ENCODE measurements at regions not wholly inside any gene's neighbourhood (a gene's known extent, or its start where the extent isn't known, plus 50 kb on each side); places are given as distances from the start of the nearest gene placed in this dataset.

- H3K4me1 ChIP-seq: peaks cover 0 to 35% (median 6%) of the 10 kb centered on the region in 6 donors
- peaks cover 0 to 14% (median 0%) of the 10 kb centered on the region in 8 donors for H3K9me3 ChIP-seq
- peak overlapping the region; percentile 2 to 67 (median 58) for H3K27ac ChIP-seq
- H3K4me3 ChIP-seq: no peak overlapping the region
- H3K27me3 ChIP-seq (replicated peaks in 1 of 7): no peaks in the 10 kb centered on the region
- DNase-seq: no peak
- H3K36me3 ChIP-seq: no peaks in the 10 kb centered on the region
- intact Hi-C loops (cut with DNase I; ENCODE audit: low total_unique reads): no loop called here
- WGBS, 5 donors: 32 to 72% (median 53%) methylated on average over 1 of the region's 1 CpG
- TF ChIP-seq POLR2AphosphoS5 (IDR thresholded peaks at IDR 0.05): no peak
- no peak for TF ChIP-seq CTCF (IDR thresholded peaks at IDR 0.05 in 8 of 11, conservative IDR thresholded peaks at IDR 0.05 in 3 of 11)
- TF ChIP-seq POLR2A (IDR thresholded peaks at IDR 0.05): no peak
Measured at GRCh38 chr5:38782180-38782835, 63.5 kb upstream of the OSMR start.

DNA sequence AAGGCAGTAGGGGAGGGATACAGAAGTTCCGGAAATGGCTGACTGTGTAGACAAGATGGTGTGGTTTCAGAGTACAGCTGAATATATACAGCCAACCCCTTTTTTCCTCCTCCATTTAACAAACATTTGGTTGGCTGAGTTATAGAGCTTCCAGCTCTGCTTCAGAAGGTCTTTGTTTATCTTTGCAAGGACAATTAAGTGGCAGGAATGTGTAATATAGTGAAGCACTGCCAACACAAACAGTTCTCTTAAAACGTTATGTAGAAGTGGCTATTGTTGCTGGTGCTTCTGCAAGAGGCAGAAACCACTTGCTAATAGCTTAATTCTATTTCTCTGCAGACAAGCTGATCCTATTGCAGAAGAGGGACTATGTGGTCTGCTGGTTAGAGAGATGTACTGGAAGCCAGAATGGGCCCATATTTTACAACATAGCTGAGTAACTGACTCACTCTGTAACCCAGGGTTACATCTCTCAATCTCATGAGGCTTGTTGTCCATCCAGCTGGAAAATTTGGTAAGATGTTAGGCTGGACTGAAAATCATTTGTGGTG is 62.7 kb upstream of the OSMR start:
- Histone ChIP-seq H3K9me3 (peaks cover 0 to 14% (median 0%) of the 10 kb centered on the region in 8 donors), H3K27ac (peak overlapping the region; percentile 2 to 69 (median 58)), H3K27me3 (replicated peaks in 1 of 7) (no peaks in the 10 kb centered on the region), H3K4me3 (no peak overlapping the region), H3K36me3 (no peaks in the 10 kb centered on the region), H3K4me1 (peaks cover 0 to 35% (median 6%) of the 10 kb centered on the region in 6 donors)
- intact Hi-C loops (cut with DNase I; ENCODE audit: low total_unique reads): no loop called here
- no peak for DNase-seq
- 41 to 54% (median 44%) methylated on average over 2 of the region's 2 CpGs for WGBS, 5 donors
- no peak for TF ChIP-seq POLR2AphosphoS5 (IDR thresholded peaks at IDR 0.05)
- TF ChIP-seq CTCF (IDR thresholded peaks at IDR 0.05 in 8 of 11, conservative IDR thresholded peaks at IDR 0.05 in 3 of 11): peak in 1 of 11 experiments; percentile 23

DNA sequence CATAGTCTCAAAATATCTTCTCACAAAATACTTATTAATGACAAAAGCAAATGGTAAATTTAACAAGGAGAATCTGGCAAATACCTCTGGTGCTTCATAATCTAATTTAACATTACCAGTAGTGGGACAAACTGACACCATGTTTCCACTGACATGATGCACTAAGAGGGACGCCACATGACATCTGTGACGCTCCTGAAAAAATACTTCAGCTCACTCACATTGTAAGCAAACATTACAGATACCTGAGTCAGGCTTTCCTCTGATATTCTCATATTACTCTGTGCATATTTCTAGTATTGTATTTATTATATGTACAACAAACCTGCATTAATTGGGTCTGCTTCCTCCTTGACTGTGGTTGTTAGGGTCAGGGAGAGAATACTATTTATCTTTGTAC is 56.7 kb upstream of the OSMR start:
- Histone ChIP-seq H3K27ac (no peak overlapping the region), H3K27me3 (replicated peaks in 1 of 7) (no peaks in the 10 kb centered on the region), H3K9me3 (peaks cover 0 to 14% (median 0%) of the 10 kb centered on the region in 8 donors), H3K4me1 (no peaks in the 10 kb centered on the region), H3K4me3 (no peak overlapping the region), H3K36me3 (no peaks in the 10 kb centered on the region)
- no peak for DNase-seq
- TF ChIP-seq CTCF (IDR thresholded peaks at IDR 0.05 in 8 of 11, conservative IDR thresholded peaks at IDR 0.05 in 3 of 11) (no peak), POLR2A (IDR thresholded peaks at IDR 0.05) (no peak), POLR2AphosphoS5 (IDR thresholded peaks at IDR 0.05) (no peak)
- intact Hi-C loops (cut with DNase I; ENCODE audit: low total_unique reads): no loop called here
- 89 to 95% (median 93%) methylated on average over 2 of the region's 2 CpGs for WGBS, 5 donors

DNA sequence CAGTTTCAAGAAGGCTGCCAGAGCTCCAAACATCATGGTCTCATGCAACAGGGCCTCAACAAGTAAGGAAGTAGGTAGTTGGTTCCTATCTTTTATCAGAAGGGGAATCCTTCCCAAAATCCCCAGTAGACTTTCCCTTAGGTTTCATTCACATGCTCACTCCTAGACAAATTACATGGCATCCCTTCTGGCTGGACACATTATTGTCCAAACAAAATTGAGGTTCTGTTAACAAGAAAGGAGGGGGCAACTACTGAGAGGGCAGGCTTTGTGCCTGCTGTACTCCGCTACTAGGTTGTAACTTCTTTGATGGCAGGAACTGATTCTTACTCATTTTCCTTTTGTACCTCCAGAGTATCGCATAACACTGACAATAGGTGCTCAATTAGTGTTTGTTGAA is 56.0 kb upstream of the OSMR start:
- 91 to 95% (median 93%) methylated on average over 2 of the region's 2 CpGs for WGBS, 5 donors
- H3K27me3 ChIP-seq (replicated peaks in 1 of 7): no peaks in the 10 kb centered on the region
- TF ChIP-seq POLR2A (IDR thresholded peaks at IDR 0.05) (no peak), POLR2AphosphoS5 (IDR thresholded peaks at IDR 0.05) (no peak), CTCF (IDR thresholded peaks at IDR 0.05 in 8 of 11, conservative IDR thresholded peaks at IDR 0.05 in 3 of 11) (no peak)

More for the DNA sequence above, 56.0 kb upstream of the OSMR start:
- intact Hi-C loops (cut with DNase I; ENCODE audit: low total_unique reads): no loop called here
- Histone ChIP-seq H3K36me3 (no peaks in the 10 kb centered on the region), H3K4me3 (no peak overlapping the region), H3K27ac (no peak overlapping the region), H3K4me1 (no peaks in the 10 kb centered on the region), H3K9me3 (peaks cover 0 to 14% (median 0%) of the 10 kb centered on the region in 8 donors)
- no peak for DNase-seq

Data from spleen (tissue), 11 donors.